ENCODE measurements at regions not wholly inside any gene's neighbourhood (a gene's known extent, or its start where the extent isn't known, plus 50 kb on each side); places are given as distances from the start of the nearest gene placed in this dataset.

GRCh38 chr1:230518511-230518910, 92.4 kb upstream of the PGBD5 start:
- H3K9me3 Mint-ChIP-seq (ENCODE audit: low read depth) = no peaks in the 10 kb centered on the region
- CTCF ChIA-PET = no interaction called here

GRCh38 chr1:230517786-230518185, 91.7 kb upstream of the PGBD5 start:
- CTCF ChIA-PET = no interaction called here
- H3K4me3 Mint-ChIP-seq = no peak overlapping the region
- peaks cover 40% of the 10 kb centered on the region for H3K27me3 Mint-ChIP-seq
- H3K9me3 Mint-ChIP-seq (ENCODE audit: low read depth) = no peaks in the 10 kb centered on the region
- ATAC-seq (no peak), DNase-seq (no peak)
- no peaks in the 10 kb centered on the region for H3K4me1 Mint-ChIP-seq
- no peaks in the 10 kb centered on the region for H3K36me3 Mint-ChIP-seq
- no peak overlapping the region for H3K27ac Mint-ChIP-seq

More at GRCh38 chr1:230518511-230518910, 92.4 kb upstream of the PGBD5 start:
- ATAC-seq (no peak), DNase-seq (no peak)
- peaks cover 47% of the 10 kb centered on the region for H3K27me3 Mint-ChIP-seq
- H3K27ac Mint-ChIP-seq = no peak overlapping the region
- H3K36me3 Mint-ChIP-seq = no peaks in the 10 kb centered on the region
- no peaks in the 10 kb centered on the region for H3K4me1 Mint-ChIP-seq
- H3K4me3 Mint-ChIP-seq = no peak overlapping the region

DNA sequence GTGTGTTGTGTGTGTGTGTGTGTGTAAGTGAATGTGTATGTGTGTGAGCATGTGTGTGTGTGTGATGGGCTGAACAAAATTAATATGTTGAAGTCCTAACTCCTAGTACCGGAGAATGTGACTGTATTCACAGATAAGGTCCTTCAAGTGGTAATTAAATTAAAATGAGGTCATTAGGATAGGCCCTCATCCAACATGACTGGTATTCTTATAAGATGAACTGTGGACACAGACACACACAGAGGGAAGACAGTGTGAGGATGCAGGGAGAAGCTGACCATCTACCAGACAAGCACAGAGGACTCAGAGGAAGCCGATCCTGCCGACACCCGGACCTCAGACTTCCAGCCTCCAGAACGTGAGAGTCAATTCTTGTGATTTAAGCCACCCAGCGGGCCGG, 91.2 kb upstream of the PGBD5 start:
- DNase-seq (no peak), ATAC-seq (no peak)
- Mint-ChIP-seq H3K36me3 (no peaks in the 10 kb centered on the region), H3K27me3 (peaks cover 39% of the 10 kb centered on the region), H3K4me3 (no peak overlapping the region), H3K9me3 (ENCODE audit: low read depth) (no peaks in the 10 kb centered on the region), H3K27ac (no peak overlapping the region), H3K4me1 (no peaks in the 10 kb centered on the region)
- CTCF ChIA-PET = no interaction called here

GRCh38 chr1:230516889-230517288, 90.8 kb upstream of the PGBD5 start:
- no peak for ATAC-seq
- no peaks in the 10 kb centered on the region for H3K4me1 Mint-ChIP-seq
- peaks cover 37% of the 10 kb centered on the region for H3K27me3 Mint-ChIP-seq

DNA sequence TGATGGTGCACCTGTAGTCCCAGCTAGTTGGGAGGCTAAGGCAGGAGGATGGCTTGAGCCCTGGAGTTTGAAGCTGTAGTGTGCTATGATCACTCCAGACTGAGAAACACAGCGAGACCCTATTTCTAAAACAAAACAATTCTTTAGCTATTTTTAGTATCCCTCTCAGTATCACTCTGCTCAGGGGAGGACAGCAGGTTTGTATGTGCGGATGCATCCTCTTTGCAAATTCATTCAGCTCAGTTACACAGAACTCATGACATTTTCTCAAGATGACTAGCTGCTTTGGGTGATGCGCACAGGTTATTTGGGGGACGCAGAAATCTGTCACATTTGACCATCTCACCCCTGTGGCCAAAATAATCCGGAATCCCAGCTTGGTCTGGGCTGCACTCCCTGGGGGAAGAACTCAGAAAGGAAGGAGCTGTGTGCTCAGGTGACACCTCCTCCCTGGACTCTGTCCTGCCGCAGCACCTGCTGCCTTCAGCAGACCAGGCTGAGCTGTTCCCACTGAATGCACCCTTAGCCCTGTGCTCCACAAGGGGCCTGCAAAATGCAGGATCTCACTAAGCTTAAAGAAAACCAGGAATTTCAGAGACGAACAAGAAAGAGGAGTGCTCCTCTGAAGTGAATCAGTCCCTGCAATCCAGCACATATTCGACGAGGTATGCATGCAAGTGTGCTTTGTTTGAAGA, 89.5 kb upstream of the PGBD5 start:
- ATAC-seq = no peak
- Mint-ChIP-seq H3K9me3 (ENCODE audit: low read depth) (no peaks in the 10 kb centered on the region), H3K4me1 (no peaks in the 10 kb centered on the region), H3K4me3 (no peak overlapping the region), H3K27ac (no peak overlapping the region), H3K36me3 (no peaks in the 10 kb centered on the region), H3K27me3 (peaks cover 34% of the 10 kb centered on the region)
- CTCF ChIA-PET = no interaction called here
- no peak for DNase-seq

More at GRCh38 chr1:230516889-230517288, 90.8 kb upstream of the PGBD5 start:
- no peaks in the 10 kb centered on the region for H3K9me3 Mint-ChIP-seq (ENCODE audit: low read depth)
- H3K4me3 Mint-ChIP-seq = no peak overlapping the region
- CTCF ChIA-PET = no interaction called here
- no peak for DNase-seq
- H3K27ac Mint-ChIP-seq = no peak overlapping the region
- H3K36me3 Mint-ChIP-seq = no peaks in the 10 kb centered on the region

GRCh38 chr1:230510496-230510895, 84.4 kb upstream of the PGBD5 start:
- Mint-ChIP-seq H3K27me3 (peaks cover 24% of the 10 kb centered on the region), H3K9me3 (ENCODE audit: low read depth) (no peaks in the 10 kb centered on the region), H3K36me3 (no peaks in the 10 kb centered on the region), H3K27ac (no peak overlapping the region), H3K4me1 (peaks cover 6% of the 10 kb centered on the region), H3K4me3 (no peak overlapping the region)
- no peak for DNase-seq
- CTCF ChIA-PET = no interaction called here
- ATAC-seq = no peak

DNA sequence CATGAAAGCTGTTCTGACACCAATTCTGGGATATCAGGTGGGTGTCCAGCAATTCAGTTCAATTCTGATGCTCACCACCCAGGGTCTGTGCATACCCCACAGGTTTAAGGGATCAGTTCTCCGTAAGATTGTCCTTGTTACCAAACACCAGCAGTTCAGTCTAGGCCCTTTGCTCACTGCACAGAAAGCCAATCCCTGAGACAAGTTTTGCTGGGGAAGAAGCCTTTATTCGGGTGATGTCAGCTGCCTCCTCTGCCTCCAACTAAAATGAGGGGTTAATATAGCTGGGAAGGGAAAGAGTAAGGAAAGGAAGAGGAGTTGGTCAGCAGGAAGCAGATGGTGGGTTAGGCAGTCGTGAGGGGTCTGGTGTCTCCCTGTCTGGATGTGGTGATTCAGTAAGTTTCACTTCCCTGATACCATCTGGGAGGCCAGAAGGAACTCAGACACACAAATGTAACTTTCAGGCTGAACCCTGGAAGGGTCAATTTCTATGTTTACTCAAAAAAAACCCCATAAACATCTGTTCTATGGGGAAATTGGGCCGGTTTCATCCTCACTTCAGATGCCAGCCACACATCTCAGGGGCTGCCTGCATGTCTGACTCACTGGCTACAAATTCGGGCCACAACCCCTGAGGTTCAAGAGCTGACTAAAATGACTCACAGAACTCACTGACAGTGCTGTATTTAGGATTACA, 83.3 kb upstream of the PGBD5 start:
- Mint-ChIP-seq H3K27ac (no peak overlapping the region), H3K4me3 (no peak overlapping the region), H3K36me3 (no peaks in the 10 kb centered on the region), H3K9me3 (ENCODE audit: low read depth) (no peaks in the 10 kb centered on the region), H3K4me1 (peaks cover 6% of the 10 kb centered on the region), H3K27me3 (peaks cover 19% of the 10 kb centered on the region)
- DNase-seq (no peak), ATAC-seq (no peak)
- CTCF ChIA-PET = no interaction called here

GRCh38 chr1:230507666-230508402, 81.7 kb upstream of the PGBD5 start:
- CTCF ChIA-PET = interaction anchor here (0.8 kb wide), 1 partner anchor 61 kb away, joined by 3 read pairs; no protein-coding TSS in a partner anchor
- ATAC-seq = no peak
- Mint-ChIP-seq H3K36me3 (no peaks in the 10 kb centered on the region), H3K27ac (no peak overlapping the region), H3K27me3 (peaks cover 11% of the 10 kb centered on the region), H3K9me3 (ENCODE audit: low read depth) (no peaks in the 10 kb centered on the region), H3K4me1 (peaks cover 6% of the 10 kb centered on the region), H3K4me3 (no peak overlapping the region)
- no peak for DNase-seq

- H3K4me1 Mint-ChIP-seq = peaks cover 6% of the 10 kb centered on the region
- no peak overlapping the region for H3K27ac Mint-ChIP-seq
- no peaks in the 10 kb centered on the region for H3K36me3 Mint-ChIP-seq
- H3K9me3 Mint-ChIP-seq (ENCODE audit: low read depth) = no peaks in the 10 kb centered on the region
- no peak for ATAC-seq
- peaks cover 11% of the 10 kb centered on the region for H3K27me3 Mint-ChIP-seq
- CTCF ChIA-PET = no interaction called here
- no peak overlapping the region for H3K4me3 Mint-ChIP-seq
- DNase-seq = no peak
Observed at GRCh38 chr1:230507236-230507635, 81.1 kb upstream of the PGBD5 start.

DNA sequence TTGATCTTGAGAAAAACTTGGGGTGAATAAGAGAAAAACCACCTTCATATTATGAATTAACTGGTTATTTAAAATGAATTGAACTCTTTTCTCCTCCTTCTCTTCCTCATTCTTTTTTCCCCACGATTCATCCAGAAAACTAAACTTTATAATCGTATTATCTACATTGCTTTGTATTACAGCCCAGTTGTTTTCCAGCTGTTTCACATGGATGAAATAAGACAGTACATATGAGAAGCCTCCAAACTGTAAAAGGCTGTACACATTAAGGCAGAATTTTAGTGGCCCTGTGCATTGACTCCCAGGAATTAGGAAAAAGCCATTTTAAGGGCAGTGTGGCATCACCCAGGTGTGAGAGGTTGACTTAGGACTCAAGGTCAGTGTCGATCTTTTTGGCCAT, 80.3 kb upstream of the PGBD5 start:
- CTCF ChIA-PET = no interaction called here
- no peaks in the 10 kb centered on the region for H3K36me3 Mint-ChIP-seq
- H3K9me3 Mint-ChIP-seq (ENCODE audit: low read depth) = no peaks in the 10 kb centered on the region
- H3K27ac Mint-ChIP-seq = no peak overlapping the region
- H3K4me3 Mint-ChIP-seq = no peak overlapping the region
- ATAC-seq (no peak), DNase-seq (no peak)
- peaks cover 11% of the 10 kb centered on the region for H3K27me3 Mint-ChIP-seq
- peaks cover 6% of the 10 kb centered on the region for H3K4me1 Mint-ChIP-seq

- peaks cover 10% of the 10 kb centered on the region for H3K27me3 Mint-ChIP-seq
- ATAC-seq = no peak
- H3K27ac Mint-ChIP-seq = no peak overlapping the region
- H3K9me3 Mint-ChIP-seq (ENCODE audit: low read depth) = no peaks in the 10 kb centered on the region
- no peak overlapping the region for H3K4me3 Mint-ChIP-seq
- no peak for DNase-seq
- H3K4me1 Mint-ChIP-seq = peaks cover 6% of the 10 kb centered on the region
- CTCF ChIA-PET = no interaction called here
- no peaks in the 10 kb centered on the region for H3K36me3 Mint-ChIP-seq
Observed at GRCh38 chr1:230504310-230504709, 78.2 kb upstream of the PGBD5 start.

DNA sequence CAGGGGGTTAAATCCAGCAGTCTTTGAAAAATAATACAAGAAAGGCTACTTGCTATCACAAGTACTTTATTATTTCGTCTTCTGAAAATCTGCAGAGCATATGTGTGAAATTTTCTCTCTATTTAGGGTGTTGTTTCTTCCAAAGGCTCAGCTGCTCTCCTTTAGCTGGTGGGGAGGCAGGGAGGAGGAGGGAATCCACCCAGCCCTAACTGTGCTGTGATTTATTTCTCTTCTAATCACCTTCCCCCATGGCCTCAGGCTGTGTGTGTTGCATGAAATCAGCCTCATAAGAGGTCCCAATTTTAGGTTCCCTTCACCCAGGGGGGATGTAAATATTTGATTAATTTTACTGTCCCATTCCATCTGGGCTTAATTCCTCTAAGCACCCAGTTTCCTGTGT, 77.6 kb upstream of the PGBD5 start:
- H3K27me3 Mint-ChIP-seq = peaks cover 9% of the 10 kb centered on the region
- CTCF ChIA-PET = no interaction called here
- no peaks in the 10 kb centered on the region for H3K36me3 Mint-ChIP-seq
- H3K27ac Mint-ChIP-seq = no peak overlapping the region
- no peak for DNase-seq
- no peak overlapping the region for H3K4me3 Mint-ChIP-seq
- H3K9me3 Mint-ChIP-seq (ENCODE audit: low read depth) = no peaks in the 10 kb centered on the region
- ATAC-seq = no peak
- H3K4me1 Mint-ChIP-seq = peaks cover 6% of the 10 kb centered on the region

DNA sequence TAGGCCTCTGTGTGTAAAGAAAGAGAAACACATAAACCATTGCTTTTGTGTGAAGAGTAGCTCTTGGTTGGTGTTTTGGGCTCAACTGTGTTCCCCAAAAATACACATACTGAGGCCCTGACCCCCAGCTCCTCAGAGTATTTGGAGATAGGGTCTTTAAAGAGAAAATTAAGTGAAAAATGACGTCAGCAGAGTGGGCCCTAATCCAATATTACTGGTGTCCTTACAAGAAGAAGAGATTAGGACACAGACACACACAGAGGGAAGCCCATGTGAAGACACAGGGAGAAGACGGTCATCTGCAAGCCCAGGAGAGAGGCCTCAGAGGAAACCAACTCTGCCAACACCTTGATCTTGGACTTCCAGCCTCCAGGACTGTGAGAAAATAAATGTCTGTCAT, 76.9 kb upstream of the PGBD5 start:
- no peak for DNase-seq
- CTCF ChIA-PET = no interaction called here
- Mint-ChIP-seq H3K36me3 (no peaks in the 10 kb centered on the region), H3K4me3 (no peak overlapping the region), H3K27me3 (peaks cover 9% of the 10 kb centered on the region), H3K4me1 (peaks cover 6% of the 10 kb centered on the region), H3K27ac (no peak overlapping the region), H3K9me3 (ENCODE audit: low read depth) (no peaks in the 10 kb centered on the region)
- ATAC-seq = no peak

DNA sequence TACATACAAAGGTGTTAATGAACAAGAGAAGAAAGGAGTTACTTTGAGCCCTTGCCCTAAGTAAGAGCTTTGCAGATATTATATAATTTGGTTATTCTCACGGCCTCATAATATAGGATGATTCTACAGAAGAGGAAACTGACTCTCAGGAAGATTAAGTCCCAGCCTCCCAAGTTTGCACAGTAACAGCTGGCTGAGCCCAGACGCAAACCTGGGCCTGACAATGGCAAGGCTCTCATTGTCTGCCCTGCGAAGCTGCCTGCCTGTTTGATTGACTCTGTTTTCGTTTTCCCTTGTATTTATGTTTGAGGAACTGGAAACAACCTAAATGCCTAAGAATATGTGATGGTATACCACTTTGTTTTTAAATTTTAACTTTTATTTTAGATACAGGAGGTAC, 76.2 kb upstream of the PGBD5 start:
- no peaks in the 10 kb centered on the region for H3K9me3 Mint-ChIP-seq (ENCODE audit: low read depth)
- no peaks in the 10 kb centered on the region for H3K36me3 Mint-ChIP-seq
- H3K4me1 Mint-ChIP-seq = peaks cover 2% of the 10 kb centered on the region
- H3K4me3 Mint-ChIP-seq = no peak overlapping the region
- no peak overlapping the region for H3K27ac Mint-ChIP-seq
- no peak for DNase-seq
- peaks cover 9% of the 10 kb centered on the region for H3K27me3 Mint-ChIP-seq
- ATAC-seq = no peak
- CTCF ChIA-PET = no interaction called here
